ENCODE measurements at regions not wholly inside any gene's neighbourhood (a gene's known extent, or its start where the extent isn't known, plus 50 kb on each side); places are given as distances from the start of the nearest gene placed in this dataset.
A peak's percentile ranks its signal among the peaks of the same experiment; 100 is the strongest.

- no peaks in the 10 kb centered on the region for H3K36me3 ChIP-seq (ENCODE audit: control insufficient read depth, insufficient read depth, low read length)
- ChIA-PET POLR2A (interaction anchor here (0.6 kb wide), 1 partner anchor 211 kb away, joined by 4 read pairs; no protein-coding TSS in a partner anchor), CTCF (ENCODE audit: low intra/inter-chr PET ratio) (no interaction called here)
- FAIRE-seq (no peak), DNase-seq (ENCODE audit: extremely low read depth in 1 of 4, low spot score in 3 of 4) (no peak), ATAC-seq (no peak)
- H2AFZ ChIP-seq (ENCODE audit: low read depth, low read length) = no peak overlapping the region
- H4K20me1 ChIP-seq (replicated peaks; ENCODE audit: control insufficient read depth, insufficient read depth, low read length) = no peaks in the 10 kb centered on the region
- H3K9me1 ChIP-seq (ENCODE audit: control insufficient read depth, insufficient read depth, low read length) = no peaks in the 10 kb centered on the region
- no peak overlapping the region for H3K9ac ChIP-seq (ENCODE audit: insufficient read depth in 1 of 2, low read depth in 2 of 2, low read length in 2 of 2)
- WGBS (ENCODE audit: insufficient coverage, low coverage, missing lambda C conversion rate) = 86% methylated on average over 1 of the region's 2 CpGs
- no TSS peak for BruUV-seq (replicated peaks)
- no peaks in the 10 kb centered on the region for H3K4me1 ChIP-seq (replicated peaks in 1 of 2; ENCODE audit: control insufficient read depth in 2 of 2, insufficient read depth in 2 of 2, low read length in 2 of 2)
- no peak overlapping the region for H3K4me3 ChIP-seq
- TF ChIP-seq COPS2 (conservative IDR thresholded peaks at IDR 0.05) (no peak), ZNF830 (CRISPR knock-in tag; IDR thresholded peaks at IDR 0.05) (no peak), POLR2H (tag; IDR thresholded peaks at IDR 0.05; ENCODE audit: low read depth) (no peak), SLC30A9 (CRISPR knock-in tag; IDR thresholded peaks at IDR 0.05) (no peak), ZNF778 (CRISPR knock-in tag; IDR thresholded peaks at IDR 0.05) (no peak), CTBP1 (IDR thresholded peaks at IDR 0.05; ENCODE audit: borderline replicate concordance) (no peak)
- in situ Hi-C loops (cut with MboI) (no loop called here), intact Hi-C loops (cut with micrococcal nuclease) (no loop called here)
- no peaks in the 10 kb centered on the region for H3K79me2 ChIP-seq (ENCODE audit: control insufficient read depth, insufficient read depth, low read length)
- H3K27ac ChIP-seq (ENCODE audit: extremely low read depth, low read depth, low read length) = no peak overlapping the region
- H3K27me3 ChIP-seq (ENCODE audit: control insufficient read depth in 2 of 2, insufficient read depth in 2 of 2, low read length in 2 of 2) = no peaks in the 10 kb centered on the region
- H3K4me2 ChIP-seq (ENCODE audit: insufficient read depth, low read length) = no peak overlapping the region
- H3K9me3 ChIP-seq (replicated peaks; ENCODE audit: control insufficient read depth, insufficient read depth, low read depth, low read length) = no peaks in the 10 kb centered on the region
Measured at GRCh38 chr3:51620543-51620942, 50.5 kb upstream of the TEX264 start.

- BruUV-seq (replicated peaks) = no TSS peak
- FAIRE-seq = no peak
- H3K27ac ChIP-seq (ENCODE audit: extremely low read depth, low read depth, low read length) = no peak overlapping the region
- no peak for TF ChIP-seq CEBPZ (IDR thresholded peaks at IDR 0.05; ENCODE audit: borderline replicate concordance, low read depth, low read length)
- TF ChIP-seq RBM15 (IDR thresholded peaks at IDR 0.05; ENCODE audit: insufficient read depth, low read length) = no peak
- no peak for TF ChIP-seq CEBPG (CRISPR knock-in tag; IDR thresholded peaks at IDR 0.05)
- peak; percentile 33 to 64; a peak in 2 of 4 replicates for TF ChIP-seq CEBPG (tag; conservative IDR thresholded peaks at IDR 0.05 in 1 of 2, IDR thresholded peaks at IDR 0.05 in 1 of 2)
- no peak for TF ChIP-seq HNRNPL (IDR thresholded peaks at IDR 0.05; ENCODE audit: low read depth, low read length)
- TF ChIP-seq EZH2 (IDR thresholded peaks at IDR 0.05; ENCODE audit: borderline replicate concordance, low read depth, low read length) = no peak
- TF ChIP-seq ILF3 (IDR thresholded peaks at IDR 0.05; ENCODE audit: borderline replicate concordance) = no peak
Measured at GRCh38 chr3:51621091-51621892, 49.8 kb upstream of the TEX264 start.

More at GRCh38 chr3:51621091-51621892, 49.8 kb upstream of the TEX264 start:
- H3K4me2 ChIP-seq (ENCODE audit: insufficient read depth, low read length) = no peak overlapping the region
- in situ Hi-C loops (cut with MboI) (no loop called here), intact Hi-C loops (cut with micrococcal nuclease) (no loop called here)
- 64% methylated on average over 2 of the region's 2 CpGs for WGBS (ENCODE audit: insufficient coverage, low coverage, missing lambda C conversion rate)
- H3K27me3 ChIP-seq (ENCODE audit: control insufficient read depth in 2 of 2, insufficient read depth in 2 of 2, low read length in 2 of 2) = no peaks in the 10 kb centered on the region
- H3K36me3 ChIP-seq (ENCODE audit: control insufficient read depth, insufficient read depth, low read length) = no peaks in the 10 kb centered on the region
- H3K9me3 ChIP-seq (replicated peaks; ENCODE audit: control insufficient read depth, insufficient read depth, low read depth, low read length) = no peaks in the 10 kb centered on the region
- DNase-seq (ENCODE audit: extremely low read depth in 1 of 4, low spot score in 3 of 4) (no peak), ATAC-seq (no peak)
- no peak overlapping the region for H3K9ac ChIP-seq (ENCODE audit: insufficient read depth in 1 of 2, low read depth in 2 of 2, low read length in 2 of 2)
- no peaks in the 10 kb centered on the region for H3K9me1 ChIP-seq (ENCODE audit: control insufficient read depth, insufficient read depth, low read length)
- H4K20me1 ChIP-seq (replicated peaks; ENCODE audit: control insufficient read depth, insufficient read depth, low read length) = no peaks in the 10 kb centered on the region
- H2AFZ ChIP-seq (ENCODE audit: low read depth, low read length) = no peak overlapping the region
- ChIA-PET CTCF (ENCODE audit: low intra/inter-chr PET ratio) (no interaction called here), POLR2A (interaction anchor here (0.6 kb wide), 1 partner anchor 211 kb away, joined by 4 read pairs; no protein-coding TSS in a partner anchor)
- no peaks in the 10 kb centered on the region for H3K79me2 ChIP-seq (ENCODE audit: control insufficient read depth, insufficient read depth, low read length)
- no peak overlapping the region for H3K4me3 ChIP-seq
- no peaks in the 10 kb centered on the region for H3K4me1 ChIP-seq (replicated peaks in 1 of 2; ENCODE audit: control insufficient read depth in 2 of 2, insufficient read depth in 2 of 2, low read length in 2 of 2)

Data from K562 (cell line).